ENCODE measurements at regions not wholly inside any gene's neighbourhood (a gene's known extent, or its start where the extent isn't known, plus 50 kb on each side); places are given as distances from the start of the nearest gene placed in this dataset.

DNA sequence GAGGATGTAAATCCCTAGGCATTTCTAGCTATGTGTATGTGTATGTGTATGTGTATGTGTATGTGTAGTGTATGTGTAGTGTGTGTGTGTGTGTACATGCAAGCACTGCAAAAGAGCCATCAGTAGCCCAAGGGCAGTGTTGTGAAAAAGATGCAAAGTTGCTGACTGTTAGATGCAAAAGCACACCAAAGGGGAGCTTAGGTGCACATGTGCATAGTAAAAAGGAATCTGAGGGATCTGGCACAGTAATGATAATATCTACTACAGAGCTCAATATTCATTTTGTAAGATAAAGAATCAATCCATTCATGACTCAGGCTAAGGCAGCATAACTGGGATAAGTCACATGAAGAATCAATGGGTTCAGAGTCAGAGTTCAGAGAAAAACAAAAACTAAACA, 80.2 kb downstream of the TMEM47 start:
- no peaks in the 10 kb centered on the region for H3K4me1 ChIP-seq (ENCODE audit: control insufficient read depth, insufficient read depth, low read length)
- no peaks in the 10 kb centered on the region for H3K36me3 ChIP-seq (ENCODE audit: insufficient read depth, low read length)
- H3K4me3 ChIP-seq (ENCODE audit: low read length), result no peak overlapping the region
- H3K9me3 ChIP-seq (replicated peaks; ENCODE audit: low read length), result no peaks in the 10 kb centered on the region
- no peak overlapping the region for H3K4me2 ChIP-seq (ENCODE audit: low read length)
- H3K9ac ChIP-seq (ENCODE audit: low read depth, low read length), result no peak overlapping the region
- no peaks in the 10 kb centered on the region for H3K27me3 ChIP-seq (ENCODE audit: control insufficient read depth, insufficient read depth, low read length)

- H3K4me1 ChIP-seq (ENCODE audit: control insufficient read depth, insufficient read depth, low read length), result no peaks in the 10 kb centered on the region
- H3K9me3 ChIP-seq (replicated peaks; ENCODE audit: low read length), result no peaks in the 10 kb centered on the region
- H3K4me3 ChIP-seq (ENCODE audit: low read length), result no peak overlapping the region
- no peak overlapping the region for H3K9ac ChIP-seq (ENCODE audit: low read depth, low read length)
- no peak overlapping the region for H3K4me2 ChIP-seq (ENCODE audit: low read length)
- no peaks in the 10 kb centered on the region for H3K36me3 ChIP-seq (ENCODE audit: insufficient read depth, low read length)
- H3K27me3 ChIP-seq (ENCODE audit: control insufficient read depth, insufficient read depth, low read length), result no peaks in the 10 kb centered on the region
Measured at GRCh38 chrX:34565981-34566380, 91.1 kb downstream of the TMEM47 start.

GRCh38 chrX:34563804-34564203, 93.3 kb downstream of the TMEM47 start:
- H3K9me3 ChIP-seq (replicated peaks; ENCODE audit: low read length), result no peaks in the 10 kb centered on the region
- no peak overlapping the region for H3K4me2 ChIP-seq (ENCODE audit: low read length)
- no peaks in the 10 kb centered on the region for H3K36me3 ChIP-seq (ENCODE audit: insufficient read depth, low read length)
- H3K4me3 ChIP-seq (ENCODE audit: low read length), result no peak overlapping the region
- no peaks in the 10 kb centered on the region for H3K27me3 ChIP-seq (ENCODE audit: control insufficient read depth, insufficient read depth, low read length)
- no peak overlapping the region for H3K9ac ChIP-seq (ENCODE audit: low read depth, low read length)
- H3K4me1 ChIP-seq (ENCODE audit: control insufficient read depth, insufficient read depth, low read length), result no peaks in the 10 kb centered on the region

DNA sequence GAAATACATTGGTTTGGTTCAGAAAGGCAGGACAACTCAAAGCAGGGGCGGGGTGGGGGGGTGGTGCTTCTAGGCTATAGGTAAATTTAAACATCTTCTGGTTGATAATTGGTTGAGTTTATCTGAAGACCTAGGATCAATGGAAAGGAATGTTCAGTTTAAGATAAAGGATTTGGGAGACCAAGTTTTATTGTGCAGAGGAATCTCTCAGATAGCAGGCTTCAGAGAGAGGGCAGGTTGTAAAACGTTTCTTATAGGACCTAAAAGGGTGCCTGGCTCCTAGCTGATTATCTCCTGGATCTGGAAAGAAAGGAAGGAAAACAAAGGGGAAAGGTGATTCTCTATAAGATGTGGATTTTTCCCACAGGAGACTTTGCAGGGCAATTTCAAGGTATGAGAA, 94.0 kb downstream of the TMEM47 start:
- H3K9me3 ChIP-seq (replicated peaks; ENCODE audit: low read length), result no peaks in the 10 kb centered on the region
- no peaks in the 10 kb centered on the region for H3K4me1 ChIP-seq (ENCODE audit: control insufficient read depth, insufficient read depth, low read length)
- no peak overlapping the region for H3K9ac ChIP-seq (ENCODE audit: low read depth, low read length)
- no peak overlapping the region for H3K4me2 ChIP-seq (ENCODE audit: low read length)
- no peak overlapping the region for H3K4me3 ChIP-seq (ENCODE audit: low read length)
- H3K36me3 ChIP-seq (ENCODE audit: insufficient read depth, low read length), result no peaks in the 10 kb centered on the region
- no peaks in the 10 kb centered on the region for H3K27me3 ChIP-seq (ENCODE audit: control insufficient read depth, insufficient read depth, low read length)

DNA sequence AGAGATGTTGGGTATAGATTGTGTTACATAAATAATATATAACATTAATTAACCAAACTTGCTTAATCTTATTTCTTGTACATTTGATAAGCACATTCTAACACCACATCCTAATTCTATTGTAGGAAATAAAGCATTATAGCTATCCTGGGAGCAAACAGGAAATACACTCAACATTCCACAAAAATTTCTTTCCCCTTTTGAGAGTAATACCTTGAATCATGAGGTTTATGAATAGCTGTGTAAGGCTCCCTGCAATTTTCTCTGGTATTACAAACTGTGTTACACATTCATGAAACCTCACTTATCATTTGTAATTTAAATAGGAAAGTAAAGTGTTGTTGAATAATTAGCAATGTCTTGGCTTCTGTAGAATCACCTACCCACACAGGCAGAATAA, 95.1 kb downstream of the TMEM47 start:
- no peak overlapping the region for H3K4me3 ChIP-seq (ENCODE audit: low read length)
- H3K9ac ChIP-seq (ENCODE audit: low read depth, low read length), result no peak overlapping the region
- H3K9me3 ChIP-seq (replicated peaks; ENCODE audit: low read length), result no peaks in the 10 kb centered on the region
- H3K27me3 ChIP-seq (ENCODE audit: control insufficient read depth, insufficient read depth, low read length), result no peaks in the 10 kb centered on the region
- no peaks in the 10 kb centered on the region for H3K36me3 ChIP-seq (ENCODE audit: insufficient read depth, low read length)
- no peak overlapping the region for H3K4me2 ChIP-seq (ENCODE audit: low read length)
- no peaks in the 10 kb centered on the region for H3K4me1 ChIP-seq (ENCODE audit: control insufficient read depth, insufficient read depth, low read length)

DNA sequence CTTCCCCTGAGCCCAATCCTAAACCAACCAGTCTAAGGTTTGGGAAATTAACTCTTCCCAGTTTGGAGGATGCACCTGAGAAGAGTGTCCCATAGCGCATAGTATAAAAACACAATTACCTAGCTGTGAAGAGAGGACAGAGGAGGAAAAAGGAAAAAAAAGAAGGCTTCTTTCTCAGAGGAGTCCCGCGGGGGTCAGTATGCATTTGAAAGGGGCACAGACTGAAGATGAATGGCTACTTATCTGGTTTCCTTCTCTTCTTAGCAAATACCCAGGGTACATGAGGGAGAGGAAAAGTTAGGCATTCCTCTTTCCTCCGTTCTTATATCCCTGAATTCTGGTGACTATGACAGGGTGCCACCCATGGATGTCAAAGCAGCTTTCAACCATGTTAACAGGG, 96.9 kb downstream of the TMEM47 start:
- Histone ChIP-seq H3K9me3 (replicated peaks; ENCODE audit: low read length) (no peaks in the 10 kb centered on the region), H3K36me3 (ENCODE audit: insufficient read depth, low read length) (no peaks in the 10 kb centered on the region), H3K9ac (ENCODE audit: low read depth, low read length) (no peak overlapping the region), H3K4me2 (ENCODE audit: low read length) (no peak overlapping the region), H3K4me3 (ENCODE audit: low read length) (no peak overlapping the region), H3K4me1 (ENCODE audit: control insufficient read depth, insufficient read depth, low read length) (no peaks in the 10 kb centered on the region), H3K27me3 (ENCODE audit: control insufficient read depth, insufficient read depth, low read length) (no peaks in the 10 kb centered on the region)

- Histone ChIP-seq H3K4me2 (ENCODE audit: low read length) (no peak overlapping the region), H3K4me1 (ENCODE audit: control insufficient read depth, insufficient read depth, low read length) (no peaks in the 10 kb centered on the region), H3K9me3 (replicated peaks; ENCODE audit: low read length) (no peaks in the 10 kb centered on the region), H3K36me3 (ENCODE audit: insufficient read depth, low read length) (no peaks in the 10 kb centered on the region), H3K27me3 (ENCODE audit: control insufficient read depth, insufficient read depth, low read length) (no peaks in the 10 kb centered on the region), H3K4me3 (ENCODE audit: low read length) (no peak overlapping the region), H3K9ac (ENCODE audit: low read depth, low read length) (no peak overlapping the region)
Measured at GRCh38 chrX:34559325-34559724, 97.8 kb downstream of the TMEM47 start.

DNA sequence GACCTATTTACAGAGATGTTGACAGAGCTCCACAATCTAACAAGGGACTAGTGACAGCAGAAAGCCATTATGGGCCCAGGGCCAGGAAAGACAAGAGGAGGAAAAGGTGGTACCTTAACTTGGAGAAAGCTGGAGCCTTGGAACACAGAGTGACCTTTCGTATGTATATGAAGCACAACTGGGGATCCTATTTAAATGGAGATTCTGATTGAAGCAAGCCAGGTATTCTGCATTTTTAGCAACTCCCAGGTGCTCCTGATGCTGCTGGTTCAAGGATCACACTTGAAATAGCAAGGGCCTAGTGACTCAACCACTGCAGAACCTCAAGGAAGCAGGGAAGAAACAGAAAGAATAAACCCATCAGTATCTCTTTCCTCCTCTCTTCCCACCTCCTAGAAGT, 99.4 kb downstream of the TMEM47 start:
- Histone ChIP-seq H3K4me1 (ENCODE audit: control insufficient read depth, insufficient read depth, low read length) (no peaks in the 10 kb centered on the region), H3K36me3 (ENCODE audit: insufficient read depth, low read length) (no peaks in the 10 kb centered on the region), H3K9ac (ENCODE audit: low read depth, low read length) (no peak overlapping the region), H3K4me2 (ENCODE audit: low read length) (no peak overlapping the region), H3K9me3 (replicated peaks; ENCODE audit: low read length) (no peaks in the 10 kb centered on the region), H3K27me3 (ENCODE audit: control insufficient read depth, insufficient read depth, low read length) (no peaks in the 10 kb centered on the region), H3K4me3 (ENCODE audit: low read length) (no peak overlapping the region)

- Histone ChIP-seq H3K4me1 (ENCODE audit: control insufficient read depth, insufficient read depth, low read length) (no peaks in the 10 kb centered on the region), H3K9me3 (replicated peaks; ENCODE audit: low read length) (no peaks in the 10 kb centered on the region), H3K4me2 (ENCODE audit: low read length) (no peak overlapping the region), H3K9ac (ENCODE audit: low read depth, low read length) (no peak overlapping the region), H3K36me3 (ENCODE audit: insufficient read depth, low read length) (no peaks in the 10 kb centered on the region), H3K4me3 (ENCODE audit: low read length) (no peak overlapping the region), H3K27me3 (ENCODE audit: control insufficient read depth, insufficient read depth, low read length) (no peaks in the 10 kb centered on the region)
Measured at GRCh38 chrX:34555481-34555880, 101.6 kb downstream of the TMEM47 start.

DNA sequence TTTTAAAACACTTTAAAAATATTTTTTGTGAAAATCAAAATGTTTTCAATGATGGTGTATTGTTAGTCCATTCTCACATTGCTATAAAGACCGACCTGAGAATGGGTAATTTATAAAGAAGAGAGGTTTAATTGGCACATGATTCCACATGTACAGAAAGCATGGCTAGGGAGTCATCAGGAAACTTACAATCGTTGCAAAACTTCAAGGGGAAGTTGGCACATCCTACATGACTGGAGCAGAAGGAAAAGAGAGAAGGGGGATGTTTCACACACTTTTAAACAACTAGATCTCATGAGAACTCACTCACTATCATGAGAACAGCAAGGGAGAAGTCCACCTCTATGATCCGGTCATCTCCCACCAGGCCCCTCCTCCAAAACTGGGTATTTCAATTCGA, 110.7 kb downstream of the TMEM47 start:
- H3K27me3 ChIP-seq (ENCODE audit: control insufficient read depth, insufficient read depth, low read length), result no peaks in the 10 kb centered on the region
- no peak overlapping the region for H3K4me2 ChIP-seq (ENCODE audit: low read length)
- H3K4me1 ChIP-seq (ENCODE audit: control insufficient read depth, insufficient read depth, low read length), result no peaks in the 10 kb centered on the region
- H3K4me3 ChIP-seq (ENCODE audit: low read length), result no peak overlapping the region
- no peaks in the 10 kb centered on the region for H3K9me3 ChIP-seq (replicated peaks; ENCODE audit: low read length)
- H3K9ac ChIP-seq (ENCODE audit: low read depth, low read length), result no peak overlapping the region
- H3K36me3 ChIP-seq (ENCODE audit: insufficient read depth, low read length), result no peaks in the 10 kb centered on the region

DNA sequence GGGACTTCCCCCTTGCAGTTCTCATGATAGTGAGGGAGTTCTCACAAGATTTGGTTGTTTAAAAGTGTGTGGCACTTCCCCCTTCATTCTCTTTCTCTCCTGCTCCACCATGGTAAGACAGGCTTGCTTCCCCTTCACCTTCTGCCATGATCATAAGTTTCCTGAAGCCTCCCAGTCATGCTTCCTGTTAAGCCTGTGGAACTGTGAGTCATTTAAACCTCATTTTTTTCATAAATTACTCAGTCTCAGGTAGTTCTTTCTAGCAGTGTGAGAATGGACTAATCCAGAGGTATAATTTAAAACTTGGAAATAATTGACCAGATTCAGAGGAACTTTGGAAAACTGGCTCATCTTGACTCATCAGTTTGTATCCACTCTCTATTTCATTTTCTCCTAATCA, 129.0 kb downstream of the TMEM47 start:
- Histone ChIP-seq H3K36me3 (ENCODE audit: insufficient read depth, low read length) (no peaks in the 10 kb centered on the region), H3K4me3 (ENCODE audit: low read length) (no peak overlapping the region), H3K9me3 (replicated peaks; ENCODE audit: low read length) (no peaks in the 10 kb centered on the region), H3K9ac (ENCODE audit: low read depth, low read length) (no peak overlapping the region), H3K27me3 (ENCODE audit: control insufficient read depth, insufficient read depth, low read length) (no peaks in the 10 kb centered on the region), H3K4me2 (ENCODE audit: low read length) (no peak overlapping the region), H3K4me1 (ENCODE audit: control insufficient read depth, insufficient read depth, low read length) (no peaks in the 10 kb centered on the region)

DNA sequence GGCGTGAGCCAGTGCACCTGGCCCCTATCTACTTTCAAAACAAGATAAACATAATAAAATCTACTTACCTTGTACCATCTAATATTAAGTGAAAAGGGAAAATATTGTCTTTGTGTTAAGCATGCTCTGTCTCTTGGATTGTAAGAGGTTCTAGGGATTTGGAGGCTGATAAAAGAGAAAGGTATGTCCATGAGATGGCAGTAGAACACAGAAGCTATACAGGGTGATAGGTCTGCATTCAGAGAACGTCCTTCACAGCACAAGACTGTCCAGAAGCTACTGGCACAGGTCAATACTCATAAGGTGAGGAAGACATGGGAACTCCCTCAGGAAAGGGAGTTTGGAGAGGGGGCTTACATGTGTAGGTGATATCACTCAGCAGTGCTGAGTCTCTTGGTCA, 135.5 kb downstream of the TMEM47 start:
- Histone ChIP-seq H3K4me2 (ENCODE audit: low read length) (no peak overlapping the region), H3K9ac (ENCODE audit: low read depth, low read length) (no peak overlapping the region), H3K4me3 (ENCODE audit: low read length) (no peak overlapping the region), H3K36me3 (ENCODE audit: insufficient read depth, low read length) (no peaks in the 10 kb centered on the region), H3K9me3 (replicated peaks; ENCODE audit: low read length) (no peaks in the 10 kb centered on the region), H3K27me3 (ENCODE audit: control insufficient read depth, insufficient read depth, low read length) (no peaks in the 10 kb centered on the region), H3K4me1 (ENCODE audit: control insufficient read depth, insufficient read depth, low read length) (no peaks in the 10 kb centered on the region)

DNA sequence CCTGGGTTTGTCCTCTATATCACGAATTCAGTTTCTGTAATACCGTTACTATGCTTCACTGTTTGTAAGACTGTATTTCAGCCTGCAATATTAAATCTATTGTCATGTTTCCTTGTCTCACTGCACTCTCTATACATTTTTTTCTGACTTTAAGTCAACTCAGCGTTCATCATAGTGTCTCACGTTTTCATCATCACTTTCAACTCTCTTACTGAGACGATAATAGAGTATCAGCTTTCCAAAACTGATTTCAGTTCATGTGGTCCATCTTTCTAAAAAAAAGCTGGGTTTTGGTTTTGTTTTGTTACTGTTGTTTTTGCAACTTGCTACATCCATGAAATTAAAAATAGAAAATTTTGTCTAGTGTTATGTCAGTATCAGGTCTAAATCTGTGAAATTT, 147.7 kb downstream of the TMEM47 start:
- Histone ChIP-seq H3K36me3 (ENCODE audit: insufficient read depth, low read length) (no peaks in the 10 kb centered on the region), H3K27me3 (ENCODE audit: control insufficient read depth, insufficient read depth, low read length) (no peaks in the 10 kb centered on the region), H3K4me2 (ENCODE audit: low read length) (no peak overlapping the region), H3K4me3 (ENCODE audit: low read length) (no peak overlapping the region), H3K9ac (ENCODE audit: low read depth, low read length) (no peak overlapping the region), H3K9me3 (replicated peaks; ENCODE audit: low read length) (no peaks in the 10 kb centered on the region), H3K4me1 (ENCODE audit: control insufficient read depth, insufficient read depth, low read length) (no peaks in the 10 kb centered on the region)

Measured in skeletal muscle satellite cell (primary cell).